Skeletal muscle tissue (tissue), 3 donors: ENCODE measurements at regions not wholly inside any gene's neighbourhood (a gene's known extent, or its start where the extent isn't known, plus 50 kb on each side); places are given as distances from the start of the nearest gene placed in this dataset.
"Not testable (repeated sequence)": the region's sequence is repeated elsewhere in the genome, so short reads cannot be mapped to it uniquely, and the experiment has no call there.

Experiments used
- H3K27ac ChIP-seq: one replicate; pipeline ENCODE4 v1.7.0; 2013; ENCODE audit warnings: mild to moderate bottlenecking, low read depth, low read length, inconsistent platforms
- H3K27me3 ChIP-seq, 3 donors: one replicate each; pipeline ENCODE4 v1.7.0; 2013; ENCODE audit warnings: low read length in 3 of 3; ENCODE audit not compliant: control insufficient read depth in 3 of 3, insufficient read depth in 3 of 3
- H3K36me3 ChIP-seq, 3 donors: one replicate each; pipeline ENCODE4 v1.7.0; 2013; ENCODE audit warnings: low read length in 3 of 3; ENCODE audit not compliant: control insufficient read depth in 3 of 3, insufficient read depth in 3 of 3
- H3K4me1 ChIP-seq, 3 donors: one replicate each; pipeline ENCODE4 v1.7.0; 2013; ENCODE audit warnings: low read length in 3 of 3, mild to moderate bottlenecking in 3 of 3; ENCODE audit not compliant: control insufficient read depth in 3 of 3, insufficient read depth in 3 of 3
- H3K4me3 ChIP-seq, 3 donors: one replicate each; pipeline ENCODE4 v1.7.0; 2013; ENCODE audit warnings: low read length in 3 of 3
- H3K9ac ChIP-seq, 3 donors: one replicate each; pipeline ENCODE4 v1.7.0; 2013; ENCODE audit warnings: low read length in 3 of 3, mild to moderate bottlenecking in 3 of 3, moderate library complexity in 2 of 3, low read depth in 1 of 3
- H3K9me3 ChIP-seq, 3 donors: one replicate each; pipeline ENCODE4 v1.7.0; 2013; ENCODE audit warnings: low read length in 3 of 3; ENCODE audit not compliant: control insufficient read depth in 3 of 3
- donor health status: Osteomylitis.

- H3K27ac ChIP-seq, H3K4me3 ChIP-seq, H3K4me1 ChIP-seq, H3K9me3 ChIP-seq, H3K9ac ChIP-seq, H3K27me3 ChIP-seq, H3K36me3 ChIP-seq: not testable (repeated sequence)
Measured at GRCh38 chr20:26187329-26187728, 490.7 kb upstream of the ZNF337 start.

- not testable (repeated sequence) for H3K9me3 ChIP-seq, H3K27me3 ChIP-seq, H3K9ac ChIP-seq, H3K27ac ChIP-seq, H3K4me1 ChIP-seq, H3K4me3 ChIP-seq, H3K36me3 ChIP-seq
Measured at GRCh38 chr20:26183720-26184119, 487.1 kb upstream of the ZNF337 start.

- H3K4me3 ChIP-seq, H3K9ac ChIP-seq, H3K36me3 ChIP-seq, H3K27me3 ChIP-seq, H3K27ac ChIP-seq, H3K9me3 ChIP-seq, H3K4me1 ChIP-seq: not testable (repeated sequence)
Measured at GRCh38 chr20:26181364-26181763, 484.7 kb upstream of the ZNF337 start.

- not testable (repeated sequence) for H3K27ac ChIP-seq, H3K27me3 ChIP-seq, H3K4me1 ChIP-seq, H3K4me3 ChIP-seq, H3K9ac ChIP-seq, H3K9me3 ChIP-seq, H3K36me3 ChIP-seq
Measured at GRCh38 chr20:26171875-26172274, 475.2 kb upstream of the ZNF337 start.

GRCh38 chr20:26169506-26169905, 472.9 kb upstream of the ZNF337 start:
- no peaks in the 10 kb centered on the region for H3K9me3 ChIP-seq
- no peaks in the 10 kb centered on the region for H3K36me3 ChIP-seq
- no peaks in the 10 kb centered on the region for H3K4me1 ChIP-seq
- no peak overlapping the region for H3K27ac ChIP-seq
- H3K4me3 ChIP-seq, result no peak overlapping the region
- H3K9ac ChIP-seq, result no peak overlapping the region
- H3K27me3 ChIP-seq, result no peaks in the 10 kb centered on the region

GRCh38 chr20:26167499-26167898, 470.8 kb upstream of the ZNF337 start:
- no peaks in the 10 kb centered on the region for H3K9me3 ChIP-seq
- no peak overlapping the region for H3K4me3 ChIP-seq
- H3K9ac ChIP-seq, result no peak overlapping the region
- no peaks in the 10 kb centered on the region for H3K36me3 ChIP-seq
- H3K27ac ChIP-seq, result no peak overlapping the region
- H3K4me1 ChIP-seq, result no peaks in the 10 kb centered on the region
- H3K27me3 ChIP-seq, result no peaks in the 10 kb centered on the region

- no peaks in the 10 kb centered on the region for H3K36me3 ChIP-seq
- no peaks in the 10 kb centered on the region for H3K27me3 ChIP-seq
- no peak overlapping the region for H3K9ac ChIP-seq
- H3K4me1 ChIP-seq, result no peaks in the 10 kb centered on the region
- H3K27ac ChIP-seq, result no peak overlapping the region
- no peak overlapping the region for H3K4me3 ChIP-seq
- H3K9me3 ChIP-seq, result no peaks in the 10 kb centered on the region
Measured at GRCh38 chr20:26163890-26164289, 467.2 kb upstream of the ZNF337 start.

- H3K4me3 ChIP-seq, H3K9me3 ChIP-seq, H3K9ac ChIP-seq, H3K27me3 ChIP-seq, H3K36me3 ChIP-seq, H3K27ac ChIP-seq, H3K4me1 ChIP-seq: not testable (repeated sequence)
Measured at GRCh38 chr20:26163151-26163550, 466.5 kb upstream of the ZNF337 start.

GRCh38 chr20:26161741-26162140, 465.1 kb upstream of the ZNF337 start:
- not testable (repeated sequence) for H3K4me3 ChIP-seq, H3K4me1 ChIP-seq, H3K9ac ChIP-seq, H3K36me3 ChIP-seq, H3K27ac ChIP-seq, H3K27me3 ChIP-seq, H3K9me3 ChIP-seq

- not testable (repeated sequence) for H3K4me1 ChIP-seq, H3K9ac ChIP-seq, H3K27me3 ChIP-seq, H3K36me3 ChIP-seq, H3K27ac ChIP-seq, H3K9me3 ChIP-seq, H3K4me3 ChIP-seq
Measured at GRCh38 chr20:26160916-26161315, 464.3 kb upstream of the ZNF337 start.

GRCh38 chr20:26154224-26154623, 457.6 kb upstream of the ZNF337 start:
- Histone ChIP-seq H3K27ac (no peak overlapping the region), H3K4me3 (no peak overlapping the region), H3K9me3 (no peaks in the 10 kb centered on the region), H3K4me1 (no peaks in the 10 kb centered on the region), H3K9ac (no peak overlapping the region), H3K36me3 (no peaks in the 10 kb centered on the region), H3K27me3 (no peaks in the 10 kb centered on the region)
